Mesenchymal stem cell (in vitro differentiated cells and primary cell): ENCODE measurements at regions not wholly inside any gene's neighbourhood (a gene's known extent, or its start where the extent isn't known, plus 50 kb on each side); places are given as distances from the start of the nearest gene placed in this dataset.

Experiments
- DNase-seq: peaks from one replicate; pipeline ENCODE4 v3.0.0-alpha.2; 2013
- H2AFZ ChIP-seq: one replicate; pipeline ENCODE4 v1.6.1; 2013; ENCODE audit warnings: low read depth, mild to moderate bottlenecking, control low read depth, inconsistent platforms, low read length, moderate library complexity
- H2AK5ac ChIP-seq: 2 replicates; pipeline ENCODE4 v1.6.1; 2013; ENCODE audit warnings: low read length, moderate library complexity, mild to moderate bottlenecking, inconsistent platforms; ENCODE audit not compliant: severe bottlenecking
- H2BK120ac ChIP-seq: one replicate; pipeline ENCODE4 v1.6.1; 2013; ENCODE audit warnings: low read depth, mild to moderate bottlenecking, inconsistent platforms, low read length, moderate library complexity
- H2BK12ac ChIP-seq, 2 experiments: one replicate each; pipeline ENCODE4 v1.6.1; 2013; ENCODE audit warnings: inconsistent platforms in 2 of 2, low read length in 2 of 2, mild to moderate bottlenecking in 2 of 2, moderate library complexity in 2 of 2, control low read depth in 1 of 2
- H2BK15ac ChIP-seq: one replicate; pipeline ENCODE4 v1.6.1; 2013; ENCODE audit warnings: mild to moderate bottlenecking, low read depth, inconsistent platforms; ENCODE audit not compliant: poor library complexity, severe bottlenecking
- H2BK5ac ChIP-seq: 2 replicates; pipeline ENCODE4 v1.6.1; 2013; ENCODE audit warnings: low read depth, mild to moderate bottlenecking, low read length, control low read depth, inconsistent platforms; ENCODE audit not compliant: poor library complexity, severe bottlenecking
- H3K14ac ChIP-seq, 2 experiments: one replicate each; pipeline ENCODE4 v1.6.1; 2013; ENCODE audit warnings: inconsistent platforms in 2 of 2, low read length in 2 of 2, control low read depth in 1 of 2, mild to moderate bottlenecking in 1 of 2, moderate library complexity in 1 of 2
- H3K18ac ChIP-seq, 2 experiments: one replicate each; pipeline ENCODE4 v1.6.1; 2013; ENCODE audit warnings: inconsistent platforms in 2 of 2, low read length in 2 of 2, control low read depth in 1 of 2, low read depth in 1 of 2, mild to moderate bottlenecking in 1 of 2
- H3K23ac ChIP-seq, 2 experiments: one replicate each; pipeline ENCODE4 v1.6.1; 2013; ENCODE audit warnings: inconsistent platforms in 2 of 2, low read length in 2 of 2, mild to moderate bottlenecking in 2 of 2, moderate library complexity in 2 of 2, control low read depth in 1 of 2
- H3K27ac ChIP-seq: 2 replicates; pipeline ENCODE4 v1.5.1; 2013; ENCODE audit warnings: mild to moderate bottlenecking, moderate library complexity, low read length, control low read depth, inconsistent platforms; ENCODE audit not compliant: poor library complexity, severe bottlenecking
- H3K27me3 ChIP-seq, 2 experiments: 2 replicates each; pipeline versions ENCODE4 v1.6.1 to v1.7.0; 2013; ENCODE audit warnings: low read length in 2 of 2, mild to moderate bottlenecking in 2 of 2, moderate library complexity in 2 of 2, control low read depth in 1 of 2, inconsistent platforms in 1 of 2; ENCODE audit not compliant: control insufficient read depth in 1 of 2, insufficient read depth in 1 of 2
- H3K36me3 ChIP-seq, 2 experiments: 2 replicates each; pipeline versions ENCODE4 v1.6.1 to v1.7.0; 2013; ENCODE audit warnings: low read length in 2 of 2, control low read depth in 1 of 2, inconsistent platforms in 1 of 2, low read depth in 1 of 2, mild to moderate bottlenecking in 1 of 2; ENCODE audit not compliant: insufficient read depth in 2 of 2, control insufficient read depth in 1 of 2
- H3K4ac ChIP-seq, 2 experiments: one replicate each; pipeline ENCODE4 v1.6.1; 2013; ENCODE audit warnings: inconsistent platforms in 2 of 2, low read length in 2 of 2, mild to moderate bottlenecking in 2 of 2, moderate library complexity in 2 of 2, control low read depth in 1 of 2, low read depth in 1 of 2
- H3K4me1 ChIP-seq: 2 replicates; pipeline ENCODE4 v1.6.1; 2013; ENCODE audit warnings: low read depth, low read length, control low read depth; ENCODE audit not compliant: control insufficient read depth, insufficient read depth
- H3K4me2 ChIP-seq: 2 replicates; pipeline ENCODE4 v1.6.1; 2013; ENCODE audit warnings: low read length, mild to moderate bottlenecking, inconsistent platforms; ENCODE audit not compliant: poor library complexity, severe bottlenecking
- H3K4me3 ChIP-seq, 2 experiments: 2 replicates each; pipeline versions ENCODE4 v1.5.1 to v1.7.0; 2013; ENCODE audit warnings: low read length in 2 of 2, mild to moderate bottlenecking in 2 of 2, control low read depth in 1 of 2, low read depth in 1 of 2; ENCODE audit not compliant: insufficient read depth in 1 of 2
- H3K79me1 ChIP-seq: replicated peaks from 2 replicates; pipeline ENCODE4 v1.6.1; 2013; ENCODE audit warnings: mild to moderate bottlenecking, control low read depth, low read length, inconsistent platforms; ENCODE audit not compliant: poor library complexity, severe bottlenecking
- H3K9ac ChIP-seq: 2 replicates; pipeline ENCODE4 v1.7.0; 2013; ENCODE audit warnings: mild to moderate bottlenecking, low read length, moderate library complexity
- H3K9me3 ChIP-seq: 2 replicates; pipeline ENCODE4 v1.7.0; 2013; ENCODE audit warnings: mild to moderate bottlenecking, low read length; ENCODE audit not compliant: control insufficient read depth
- H4K8ac ChIP-seq: one replicate; pipeline ENCODE4 v1.6.1; 2013; ENCODE audit warnings: inconsistent platforms, mild to moderate bottlenecking, low read length, moderate library complexity
- H4K91ac ChIP-seq: one replicate; pipeline ENCODE4 v1.6.1; 2013; ENCODE audit warnings: mild to moderate bottlenecking, low read length, inconsistent platforms
- WGBS: methylation state at CpG from one replicate; pipeline ENCODE4 v1.1.7; 2013; ENCODE audit warnings: mixed read lengths; 5-methylcytosine and 5-hydroxymethylcytosine counted together

- Histone ChIP-seq H2BK120ac (no peak overlapping the region), H3K9me3 (no peaks in the 10 kb centered on the region), H3K14ac (no peak overlapping the region), H3K79me1 (no peaks in the 10 kb centered on the region), H3K9ac (no peak overlapping the region), H3K36me3 (no peaks in the 10 kb centered on the region), H2BK12ac (no peak overlapping the region), H3K27me3 (peaks cover 17 to 28% of the 10 kb centered on the region in 2 experiments), H3K4me2 (no peak overlapping the region), H3K4ac (no peak overlapping the region), H2BK5ac (no peak overlapping the region), H2AFZ (peak overlapping the region; percentile 74), H3K27ac (no peak overlapping the region), H2BK15ac (no peak overlapping the region), H2AK5ac (no peak overlapping the region), H3K23ac (no peak overlapping the region), H3K4me3 (no peak overlapping the region), H3K4me1 (no peaks in the 10 kb centered on the region), H4K8ac (no peak overlapping the region), H3K18ac (no peak overlapping the region), H4K91ac (no peak overlapping the region)
- DNase-seq: peak; percentile 93
- 44% methylated on average over 6 of the region's 6 CpGs for WGBS
Observed at GRCh38 chr13:26460648-26461047, 96.8 kb upstream of the WASF3 start.

- H2BK15ac ChIP-seq: no peak overlapping the region
- H4K8ac ChIP-seq: no peak overlapping the region
- no peak overlapping the region for H2BK5ac ChIP-seq
- H3K36me3 ChIP-seq: no peaks in the 10 kb centered on the region
- H3K9ac ChIP-seq: no peak overlapping the region
- H3K4me2 ChIP-seq: no peak overlapping the region
- no peak overlapping the region for H3K18ac ChIP-seq
- H3K14ac ChIP-seq: no peak overlapping the region
- H3K27me3 ChIP-seq: peaks cover 17 to 26% of the 10 kb centered on the region in 2 experiments
- no peak overlapping the region for H2AFZ ChIP-seq
- H3K9me3 ChIP-seq: no peaks in the 10 kb centered on the region
- 99% methylated on average over 5 of the region's 6 CpGs for WGBS
- no peak for DNase-seq
- H2AK5ac ChIP-seq: no peak overlapping the region
- no peak overlapping the region for H3K4ac ChIP-seq
- H3K4me1 ChIP-seq: no peaks in the 10 kb centered on the region
- H3K27ac ChIP-seq: no peak overlapping the region
- H3K79me1 ChIP-seq: no peaks in the 10 kb centered on the region
- H3K4me3 ChIP-seq: no peak overlapping the region
- no peak overlapping the region for H4K91ac ChIP-seq
- no peak overlapping the region for H2BK12ac ChIP-seq
- H3K23ac ChIP-seq: no peak overlapping the region
- no peak overlapping the region for H2BK120ac ChIP-seq
Observed at GRCh38 chr13:26463296-26463695, 94.2 kb upstream of the WASF3 start.

- Histone ChIP-seq H3K27me3 (peaks cover 17 to 21% of the 10 kb centered on the region in 2 experiments), H3K14ac (no peak overlapping the region), H2BK15ac (no peak overlapping the region), H4K91ac (no peak overlapping the region), H2AK5ac (no peak overlapping the region), H2AFZ (no peak overlapping the region), H3K4me3 (no peak overlapping the region), H3K36me3 (no peaks in the 10 kb centered on the region), H2BK120ac (no peak overlapping the region), H3K27ac (no peak overlapping the region), H2BK12ac (peak overlapping the region in 1 of 2 experiments; percentile 17), H3K4me2 (no peak overlapping the region), H3K23ac (peak overlapping the region in 1 of 2 experiments; percentile 23), H4K8ac (no peak overlapping the region), H3K9ac (no peak overlapping the region), H3K9me3 (no peaks in the 10 kb centered on the region), H2BK5ac (no peak overlapping the region), H3K18ac (no peak overlapping the region), H3K79me1 (no peaks in the 10 kb centered on the region), H3K4ac (no peak overlapping the region), H3K4me1 (no peaks in the 10 kb centered on the region)
- WGBS: 87% methylated on average over 5 of the region's 5 CpGs
- no peak for DNase-seq
Observed at GRCh38 chr13:26463848-26464247, 93.6 kb upstream of the WASF3 start.

- Histone ChIP-seq H3K18ac (no peak overlapping the region), H3K23ac (no peak overlapping the region), H4K8ac (no peak overlapping the region), H3K4ac (no peak overlapping the region), H3K4me1 (no peaks in the 10 kb centered on the region), H3K36me3 (no peaks in the 10 kb centered on the region), H2BK120ac (no peak overlapping the region), H2AK5ac (no peak overlapping the region), H2BK15ac (no peak overlapping the region), H2BK5ac (no peak overlapping the region), H2AFZ (no peak overlapping the region), H3K27me3 (peaks cover 17 to 21% of the 10 kb centered on the region in 2 experiments), H3K4me2 (no peak overlapping the region), H4K91ac (no peak overlapping the region), H3K9ac (no peak overlapping the region), H3K14ac (no peak overlapping the region), H3K4me3 (no peak overlapping the region), H3K9me3 (no peaks in the 10 kb centered on the region), H3K27ac (no peak overlapping the region), H3K79me1 (no peaks in the 10 kb centered on the region), H2BK12ac (no peak overlapping the region)
- whole genome bisulfite sequencing: 75% methylated on average over 12 of the region's 12 CpGs
- DNase-seq: no peak
Observed at GRCh38 chr13:26465514-26465913, 92.0 kb upstream of the WASF3 start.
